GM19467 (cell line): ENCODE measurements at regions not wholly inside any gene's neighbourhood (a gene's known extent, or its start where the extent isn't known, plus 50 kb on each side); places are given as distances from the start of the nearest gene placed in this dataset.
"Not testable (repeated sequence)": the region's sequence is repeated elsewhere in the genome, so short reads cannot be mapped to it uniquely, and the experiment has no call there.

Experiments used
- ATAC-seq: cut with Tn5 transposase; IDR thresholded peaks from one replicate; pipeline ENCODE4 v1.9.1; 2021; ENCODE audit warnings: mild to moderate bottlenecking, moderate library complexity; ENCODE audit not compliant: unreplicated experiment

DNA sequence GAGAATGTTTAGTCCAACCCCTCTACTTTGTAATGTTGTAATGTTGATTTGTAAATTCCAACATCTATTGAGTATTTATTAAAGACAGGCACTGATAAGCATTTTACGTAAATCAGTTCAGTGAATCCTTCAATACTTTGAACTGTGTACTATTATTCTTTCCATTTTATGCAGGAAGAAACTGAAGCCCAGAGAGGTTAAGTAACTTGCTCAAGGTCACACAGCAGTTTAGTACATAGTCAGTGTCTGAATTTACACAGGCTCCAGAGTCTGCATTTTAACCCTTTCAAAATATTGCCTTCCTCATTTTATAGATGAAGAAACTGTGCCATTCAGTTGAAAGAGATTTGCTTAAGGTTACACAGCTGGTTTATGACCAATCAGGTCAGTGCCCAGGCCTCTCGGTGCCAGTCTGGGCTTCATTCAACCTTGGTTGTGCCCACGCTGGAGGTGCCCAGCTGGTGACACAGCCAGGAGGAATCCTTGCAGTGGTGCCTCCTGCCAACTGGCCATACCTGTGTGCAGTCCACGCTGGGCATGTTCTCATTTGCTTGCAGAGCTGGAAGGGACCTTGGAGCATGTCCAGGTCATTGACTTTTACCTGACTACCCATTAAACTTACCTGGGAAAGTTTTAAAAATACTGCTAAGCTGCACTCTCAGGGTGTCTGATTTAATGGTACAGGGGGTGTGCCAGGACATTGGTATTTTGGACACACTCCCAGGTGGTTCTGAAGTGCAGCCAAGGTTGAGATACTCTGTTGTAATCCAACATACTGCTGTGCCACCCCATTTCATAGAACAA lies 74.3 kb upstream of the CYRIA start:
- no peak for ATAC-seq

DNA sequence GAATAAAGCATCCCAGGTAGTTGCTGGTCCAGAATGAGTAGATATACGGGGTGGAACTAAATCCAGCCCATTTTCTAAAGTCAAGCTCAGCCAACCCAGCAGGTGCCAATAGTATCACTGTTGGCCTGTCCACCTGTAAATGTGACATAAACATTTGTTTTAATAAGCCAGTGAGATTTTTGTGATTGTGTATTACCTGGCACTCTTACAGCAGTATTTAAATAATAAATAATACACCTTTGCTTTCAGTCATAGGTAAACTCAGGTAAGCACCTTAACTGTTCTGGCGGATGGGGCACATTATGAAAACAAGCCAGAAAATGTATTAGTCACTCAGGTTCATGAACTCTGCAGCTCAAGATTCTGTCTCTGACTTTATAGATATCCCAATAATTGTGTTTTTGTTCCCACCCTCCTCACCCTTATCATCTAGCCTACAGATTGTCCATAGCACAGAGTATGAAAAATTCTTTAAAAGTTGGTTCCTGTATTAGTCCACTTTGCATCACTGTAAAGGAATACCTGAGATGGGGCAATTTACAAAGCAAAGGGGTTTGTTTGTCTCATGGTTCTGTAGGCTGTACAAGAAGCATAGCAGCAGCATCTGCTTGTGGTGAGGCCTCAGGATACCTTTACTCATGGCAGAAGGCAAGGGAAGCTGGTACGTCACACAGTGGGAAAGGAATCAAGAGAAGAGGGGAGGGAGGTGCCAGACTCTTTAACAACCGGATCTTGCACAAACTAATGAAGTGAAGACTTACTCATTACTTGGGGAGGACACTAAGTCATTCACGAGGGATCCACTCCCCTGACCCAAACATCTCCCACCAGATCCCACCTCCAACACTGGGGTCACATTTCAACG lies 73.0 kb upstream of the CYRIA start:
- no peak for ATAC-seq

DNA sequence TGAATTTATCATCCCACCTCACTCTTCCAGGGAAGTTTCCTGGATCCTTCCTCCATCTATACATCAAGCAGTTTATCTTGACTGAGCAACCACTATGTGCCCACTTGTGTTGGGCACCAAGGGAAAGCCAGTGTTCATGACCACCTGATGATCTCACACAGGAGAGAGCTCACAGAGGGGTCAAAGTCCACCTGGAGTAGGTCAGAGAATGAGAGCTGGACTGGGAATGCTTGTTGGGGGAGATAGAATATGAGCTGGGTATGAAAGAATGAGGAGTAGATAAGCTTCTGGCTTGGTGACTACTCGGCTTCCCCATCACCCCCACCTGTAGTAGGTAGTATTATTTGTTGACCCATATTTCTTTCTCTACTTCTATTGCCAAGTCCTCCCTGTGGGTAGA lies 72.2 kb upstream of the CYRIA start:
- no peak for ATAC-seq

DNA sequence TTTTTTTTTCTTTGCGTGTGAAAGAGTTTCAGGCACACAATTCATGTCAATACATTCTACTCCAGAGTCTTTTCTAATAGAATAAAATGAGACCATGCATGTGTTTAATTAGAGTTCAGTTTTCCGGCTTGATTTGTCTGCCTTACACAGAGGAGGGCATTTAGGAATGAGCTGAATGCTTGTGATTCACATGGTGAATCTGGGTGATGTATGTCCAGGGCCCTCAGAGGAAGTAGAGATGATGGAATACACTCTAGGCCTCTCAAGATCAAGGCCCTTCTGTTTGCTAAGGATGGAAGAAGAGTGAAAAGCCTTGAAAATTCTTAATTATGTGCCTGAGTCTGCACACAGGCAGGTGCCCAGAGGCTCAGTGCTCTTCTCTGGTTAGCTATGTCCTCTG lies 71.0 kb upstream of the CYRIA start:
- no peak for ATAC-seq

DNA sequence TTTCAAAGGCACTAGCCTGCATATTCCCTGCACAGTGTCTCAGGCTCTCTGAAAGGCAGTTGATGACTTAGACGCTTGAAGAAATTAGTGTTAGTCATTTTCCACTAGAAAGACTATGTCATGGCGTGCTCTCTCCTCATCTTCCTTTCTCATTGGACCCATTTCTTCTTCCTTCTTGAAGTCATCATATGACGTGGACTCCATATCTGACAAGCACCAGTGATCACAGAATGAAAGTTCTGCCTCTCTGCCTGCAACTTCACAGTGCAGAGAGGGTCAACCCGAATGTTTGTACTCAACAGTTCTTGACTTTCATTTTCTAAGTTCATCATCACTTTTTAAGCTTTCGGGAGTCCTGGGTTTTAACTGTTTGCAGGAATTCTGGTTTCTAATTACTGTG lies 63.7 kb upstream of the CYRIA start:
- no peak for ATAC-seq

DNA sequence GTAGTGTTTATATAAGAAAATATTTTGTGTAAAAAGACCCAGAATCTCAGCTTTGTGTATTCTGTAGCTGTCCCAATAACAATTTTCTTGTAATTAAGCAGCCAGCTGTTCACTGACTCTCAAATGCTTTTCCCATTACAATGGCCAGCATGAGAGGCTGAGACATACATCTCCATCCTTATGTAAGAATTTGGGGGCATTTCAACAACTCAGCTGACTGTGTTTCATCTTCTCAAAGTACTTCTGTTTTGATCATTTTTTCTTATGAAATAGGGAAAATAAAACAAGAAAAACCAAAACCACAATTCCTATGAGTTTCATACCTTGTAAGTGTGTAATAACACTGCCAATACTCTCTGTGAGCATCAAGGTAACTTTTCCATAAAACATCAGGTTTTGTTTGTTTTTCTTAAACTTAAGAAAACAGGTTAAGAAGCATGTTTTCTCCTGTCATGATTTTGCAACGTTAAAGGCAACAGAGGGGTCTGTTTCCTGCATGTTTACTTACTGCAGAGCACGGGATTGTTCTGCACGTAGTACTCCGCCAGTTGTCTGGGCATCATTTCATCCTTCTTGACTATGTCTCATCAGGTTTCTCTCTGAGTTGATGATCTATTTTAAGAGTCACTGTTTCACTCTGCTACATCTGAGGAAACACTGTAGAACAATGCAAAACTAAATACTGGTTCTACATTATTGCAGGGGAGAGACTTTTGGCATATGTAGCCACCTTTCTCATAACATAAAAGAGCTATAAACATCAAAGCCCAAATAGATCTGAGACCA lies 62.9 kb upstream of the CYRIA start:
- no peak for ATAC-seq

DNA sequence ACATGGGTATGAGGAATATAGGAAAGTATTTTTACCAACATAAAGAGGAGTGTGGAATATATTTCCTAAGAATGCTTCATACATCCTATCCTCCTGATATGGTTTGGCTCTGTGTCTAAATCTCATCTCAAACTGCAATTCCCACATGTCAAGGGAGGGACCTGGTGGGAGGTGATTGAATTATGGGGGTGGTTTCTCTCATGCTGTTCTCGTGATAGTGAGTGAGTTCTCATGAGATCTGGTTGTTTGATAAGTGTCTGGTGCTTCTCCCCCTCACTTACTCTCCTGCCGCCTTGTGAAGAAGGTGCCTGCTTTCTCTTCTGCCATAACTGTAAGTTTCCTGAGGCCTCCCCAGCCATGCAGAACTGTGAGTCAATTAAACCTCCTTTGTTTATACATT lies 62.2 kb upstream of the CYRIA start:
- not testable (repeated sequence) for ATAC-seq

DNA sequence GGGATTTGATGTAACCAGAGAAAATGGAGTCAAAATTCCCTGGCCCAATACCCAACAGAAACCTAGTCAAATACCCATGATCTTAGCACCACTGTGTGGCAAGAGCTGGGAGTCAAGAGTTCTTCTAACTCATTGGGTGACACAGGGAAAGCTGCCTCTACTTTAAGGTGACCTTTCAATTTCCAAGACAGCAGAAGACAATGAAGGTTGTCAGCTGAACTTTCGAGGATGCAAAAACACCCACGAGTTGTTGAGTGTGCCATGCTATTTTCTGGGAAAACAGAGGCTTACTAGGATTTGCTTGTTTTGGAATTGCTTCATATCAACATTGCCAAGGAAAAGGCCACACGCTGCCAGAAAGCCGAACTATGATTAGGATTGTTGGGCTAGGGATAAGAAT lies 61.6 kb upstream of the CYRIA start:
- ATAC-seq = no peak

DNA sequence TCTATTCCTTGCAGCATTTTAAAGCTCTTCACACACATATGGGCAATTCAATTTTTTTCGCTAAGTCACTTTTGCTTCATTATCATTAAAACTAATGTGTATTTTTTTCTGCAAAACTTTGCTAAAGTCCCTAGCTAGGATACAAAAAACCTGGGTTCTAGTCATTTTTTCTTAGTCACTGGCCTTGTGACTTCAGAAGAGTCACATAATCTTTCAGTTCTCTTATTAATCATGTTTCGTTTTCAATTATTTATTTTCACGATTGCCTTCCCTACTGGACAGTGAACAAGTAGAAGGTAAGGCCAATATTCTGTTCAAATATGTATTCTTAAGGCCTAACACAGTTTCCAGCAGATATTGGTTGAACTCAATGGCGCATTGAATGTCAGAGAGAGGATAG lies 60.9 kb upstream of the CYRIA start:
- ATAC-seq = no peak

DNA sequence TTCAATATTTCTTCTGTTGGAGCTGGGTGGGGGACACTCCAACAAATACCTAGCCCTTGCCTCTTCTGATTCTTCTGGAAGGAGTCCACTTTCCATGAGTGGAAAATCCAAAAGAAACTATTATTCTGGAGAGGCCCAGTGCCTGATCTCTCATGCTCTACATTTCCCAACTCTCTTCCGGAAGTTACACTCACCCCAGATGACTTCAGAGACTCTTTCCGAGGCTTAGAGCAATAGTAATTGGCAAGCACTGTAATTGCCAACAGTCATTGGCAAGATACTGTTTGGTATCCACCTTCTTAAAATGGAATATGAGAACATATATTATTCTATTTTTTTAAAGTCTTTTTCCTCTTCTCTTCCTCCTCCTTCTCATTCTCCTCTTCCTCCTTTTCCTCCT lies 60.5 kb upstream of the CYRIA start:
- no peak for ATAC-seq

DNA sequence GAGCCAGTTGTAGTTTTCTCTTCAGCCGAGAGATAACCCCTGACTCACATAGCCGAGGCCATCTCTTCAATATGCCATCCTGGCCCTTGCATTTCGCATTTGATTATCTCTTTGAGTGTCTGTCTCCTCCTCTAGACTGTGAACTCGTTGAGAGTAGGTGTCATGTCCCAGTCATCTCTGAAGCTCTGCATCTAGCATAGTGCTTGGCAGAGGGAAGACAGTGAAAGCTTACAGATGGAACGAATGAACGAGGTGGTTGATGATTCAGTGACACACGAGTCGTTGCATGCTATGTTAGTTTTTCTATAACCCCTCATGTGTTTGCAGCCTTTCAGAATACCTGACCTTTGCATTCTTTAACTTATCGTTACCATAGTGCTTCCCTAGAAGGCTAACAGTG lies 59.9 kb upstream of the CYRIA start:
- no peak for ATAC-seq

DNA sequence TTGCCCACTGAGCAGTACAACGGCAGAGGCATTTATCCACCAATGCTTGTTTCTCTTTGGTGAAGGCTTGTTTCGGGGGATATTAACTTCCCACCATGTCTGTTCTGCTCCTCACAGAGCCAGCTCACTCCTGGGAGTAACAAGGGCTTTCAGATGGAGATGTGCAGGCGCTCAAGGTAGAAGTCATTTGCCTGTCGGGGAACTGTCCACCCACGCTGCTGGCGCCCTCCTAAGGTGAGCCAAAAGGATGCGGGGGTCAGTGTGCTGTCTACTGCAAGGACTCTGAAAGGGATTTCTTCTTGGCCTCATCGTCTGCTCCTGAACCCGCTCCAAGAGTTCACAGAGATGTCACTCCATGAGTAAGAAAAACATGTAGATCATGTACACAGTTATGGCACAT lies 57.0 kb upstream of the CYRIA start:
- no peak for ATAC-seq

DNA sequence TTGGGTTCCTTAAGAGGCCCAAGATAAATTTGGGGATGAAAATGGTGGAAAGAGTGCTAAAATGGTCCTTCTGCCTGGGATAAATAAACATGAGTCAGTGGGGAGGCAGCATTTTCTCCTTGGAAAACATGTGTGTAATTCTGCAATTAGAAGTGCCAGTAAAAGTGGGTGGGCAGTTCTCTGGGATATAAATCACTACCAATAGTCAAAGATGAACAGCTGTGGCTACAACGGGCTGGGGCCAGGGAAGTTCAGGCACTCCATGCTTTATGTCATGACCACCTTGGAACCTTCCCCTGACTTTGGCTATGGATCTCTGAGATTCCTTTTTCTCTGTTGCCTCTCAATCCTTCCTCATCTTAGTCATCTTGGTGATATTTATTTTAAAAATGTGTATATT lies 56.5 kb upstream of the CYRIA start:
- no peak for ATAC-seq

DNA sequence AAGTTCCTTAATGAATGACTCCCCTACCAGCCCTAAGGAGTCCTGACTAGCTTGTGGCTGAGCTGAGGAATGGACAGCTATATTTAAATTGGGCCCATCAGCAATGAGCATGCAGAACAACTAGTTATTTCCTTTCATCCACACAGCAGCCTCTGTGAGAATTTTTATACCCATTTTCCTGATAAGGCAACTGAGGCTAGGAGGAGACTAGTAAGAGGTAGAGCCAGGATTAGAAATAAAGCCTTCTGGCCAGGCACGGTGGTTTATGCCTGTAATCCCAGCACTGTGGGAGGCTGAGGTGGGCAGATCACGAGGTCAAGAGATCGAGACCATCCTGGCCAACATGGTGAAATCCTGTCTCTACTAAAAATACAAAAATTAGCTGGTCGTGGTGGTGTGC lies 55.9 kb upstream of the CYRIA start:
- not testable (repeated sequence) for ATAC-seq

DNA sequence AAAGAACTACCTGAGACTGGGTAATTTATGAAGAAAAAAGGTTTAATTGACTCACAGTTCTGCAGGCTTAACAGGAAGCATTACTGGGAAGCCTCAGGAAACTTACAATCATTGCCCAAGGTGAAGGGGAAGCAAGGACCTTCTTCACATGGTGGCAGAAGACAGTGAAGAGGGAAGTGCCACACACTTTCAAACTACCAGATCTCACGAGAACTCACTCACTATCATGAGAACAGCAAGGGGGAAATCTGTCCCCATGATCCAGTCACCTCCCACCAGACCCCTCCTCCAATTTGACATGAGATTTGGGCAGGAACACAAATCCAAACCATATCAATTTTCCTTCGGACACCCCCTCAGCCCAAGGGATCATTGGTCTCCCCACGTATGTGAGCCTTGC lies 55.1 kb upstream of the CYRIA start:
- not testable (repeated sequence) for ATAC-seq

DNA sequence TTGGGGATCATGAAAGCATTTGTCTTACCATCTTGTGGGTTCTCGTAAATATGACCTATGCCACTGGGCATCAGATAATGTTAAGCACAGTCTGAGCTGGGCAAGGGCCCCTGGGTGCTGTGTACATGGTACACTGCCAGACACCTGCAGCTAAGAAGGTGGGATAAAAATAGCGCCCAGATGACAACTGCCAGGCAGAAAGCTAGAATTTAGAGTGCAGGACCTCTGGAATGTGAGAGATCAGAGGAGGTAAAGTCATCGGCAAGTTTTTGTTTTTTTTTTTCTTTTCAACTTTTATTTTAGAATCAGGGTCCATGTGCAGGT lies 53.8 kb upstream of the CYRIA start:
- ATAC-seq = no peak

DNA sequence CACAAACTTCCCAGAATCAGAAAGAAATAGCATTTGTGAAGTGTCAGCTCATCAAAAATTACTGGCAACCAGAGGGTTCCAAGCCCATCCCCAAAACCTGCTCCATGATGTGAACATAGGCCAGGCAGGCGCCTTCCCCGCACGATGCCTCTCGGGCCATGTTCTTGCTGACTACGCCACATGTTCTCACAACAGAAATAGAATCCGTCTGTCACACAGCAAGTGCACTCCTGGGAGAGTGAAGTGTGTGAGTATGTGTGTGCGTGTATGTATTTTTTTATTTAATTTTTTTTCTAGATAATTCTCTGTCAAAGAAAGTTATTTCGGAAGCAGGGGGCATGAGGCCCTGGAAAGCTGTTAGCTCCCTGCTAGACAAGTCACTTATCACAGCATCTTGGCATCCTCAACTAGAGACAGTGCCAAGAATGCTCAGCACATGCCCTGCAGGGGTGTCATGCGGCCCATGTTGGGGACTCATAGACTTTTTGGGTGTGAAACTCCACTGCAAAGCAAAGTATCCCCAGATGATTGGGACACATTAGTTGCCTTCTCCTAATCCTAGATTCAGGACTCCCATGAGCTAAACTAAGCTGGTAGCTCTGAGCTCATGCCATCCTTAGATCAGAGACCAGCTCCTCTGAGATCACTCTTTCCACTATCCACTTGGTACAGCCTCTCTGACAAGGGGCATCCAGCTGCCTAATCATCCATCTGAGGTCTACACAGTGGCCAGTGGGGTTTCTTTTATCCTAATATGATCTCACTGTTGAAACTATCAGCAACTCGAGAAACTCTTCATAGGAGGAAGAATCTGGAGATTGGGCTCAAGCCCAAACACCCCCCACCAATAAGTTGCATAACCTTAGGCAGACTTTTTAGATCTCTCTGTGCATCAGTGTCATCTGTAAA lies 53.2 kb upstream of the CYRIA start:
- ATAC-seq = no peak

DNA sequence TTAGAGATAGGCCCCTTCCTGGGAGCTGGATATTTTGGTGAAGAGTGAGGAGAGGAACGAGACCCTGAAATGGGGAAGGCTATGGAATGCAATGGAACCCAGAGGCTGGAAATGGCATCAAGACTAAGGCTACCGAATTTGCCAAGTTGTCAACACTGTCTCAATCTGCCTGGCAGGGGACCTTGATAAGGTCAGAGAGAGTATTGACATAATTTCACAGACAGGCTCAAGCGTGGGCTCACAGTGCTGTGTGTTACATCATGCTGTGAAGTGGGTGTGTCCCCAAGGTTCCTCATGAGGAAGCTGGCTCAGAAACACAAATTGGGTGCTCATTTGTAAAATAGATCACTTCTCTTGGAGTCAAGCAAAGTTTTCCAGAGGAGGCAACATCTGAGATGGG lies 51.8 kb upstream of the CYRIA start:
- no peak for ATAC-seq

DNA sequence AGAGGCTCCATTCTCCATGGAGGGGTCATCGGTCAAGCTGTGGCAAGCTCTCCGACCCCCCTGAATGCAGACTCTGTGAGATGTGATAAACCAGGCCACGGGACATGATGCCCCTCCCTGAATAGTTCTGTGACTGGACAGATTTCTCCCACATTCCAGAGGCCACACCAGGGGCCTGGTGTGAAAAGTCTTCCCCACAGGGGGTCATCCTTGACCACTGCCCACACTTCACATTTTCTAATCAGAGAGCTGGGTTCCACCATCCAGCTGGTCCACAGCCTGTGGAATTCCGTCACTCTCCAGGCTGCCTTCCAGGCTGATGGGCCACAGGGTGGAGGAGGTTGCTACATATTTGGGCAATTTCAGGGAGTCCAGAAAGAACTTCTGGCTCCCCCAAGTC lies 51.3 kb upstream of the CYRIA start:
- no peak for ATAC-seq

DNA sequence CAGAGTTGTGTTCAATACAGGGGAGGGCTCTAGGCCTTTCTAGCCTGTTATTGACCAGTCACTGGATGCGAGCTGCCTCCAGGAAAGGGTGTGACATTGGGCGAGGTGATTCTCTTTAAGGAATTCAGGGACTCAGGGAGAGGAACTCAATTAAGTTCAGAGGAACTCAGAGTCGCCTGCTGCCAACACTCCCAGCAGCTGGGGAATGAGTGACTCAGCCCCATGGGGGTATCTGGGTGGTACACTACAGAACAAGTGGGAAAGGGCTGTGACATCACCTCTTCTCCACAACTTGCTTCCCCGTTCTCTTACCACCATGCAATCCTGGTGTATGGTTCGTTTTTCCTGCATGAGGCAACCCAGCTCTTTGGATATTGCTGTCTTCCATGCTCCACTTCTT lies 50.4 kb upstream of the CYRIA start:
- no peak for ATAC-seq
